DND-41 (cell line): ENCODE measurements at regions not wholly inside any gene's neighbourhood (a gene's known extent, or its start where the extent isn't known, plus 50 kb on each side); places are given as distances from the start of the nearest gene placed in this dataset.

Experiments
- CTCF ChIP-seq: IDR thresholded peaks from 2 replicates; pipeline ENCODE4 v1.5.1; 2012; ENCODE audit warnings: borderline replicate concordance, low read length, moderate library complexity, mild to moderate bottlenecking; ENCODE audit not compliant: poor library complexity, severe bottlenecking; ENCODE audit errors: extremely low read depth
- EZH2 ChIP-seq: IDR thresholded peaks from 3 replicates; pipeline ENCODE4 v1.6.1; 2012; ENCODE audit warnings: borderline replicate concordance, low read depth, mild to moderate bottlenecking, moderate library complexity, low read length, inconsistent platforms; ENCODE audit not compliant: severe bottlenecking

GRCh38 chr12:127077262-127078045 is 1189.5 kb upstream of the TMEM132C start:
- TF ChIP-seq CTCF = no peak
- TF ChIP-seq EZH2 = no peak
